ENCODE measurements at regions not wholly inside any gene's neighbourhood (a gene's known extent, or its start where the extent isn't known, plus 50 kb on each side); places are given as distances from the start of the nearest gene placed in this dataset.

DNA sequence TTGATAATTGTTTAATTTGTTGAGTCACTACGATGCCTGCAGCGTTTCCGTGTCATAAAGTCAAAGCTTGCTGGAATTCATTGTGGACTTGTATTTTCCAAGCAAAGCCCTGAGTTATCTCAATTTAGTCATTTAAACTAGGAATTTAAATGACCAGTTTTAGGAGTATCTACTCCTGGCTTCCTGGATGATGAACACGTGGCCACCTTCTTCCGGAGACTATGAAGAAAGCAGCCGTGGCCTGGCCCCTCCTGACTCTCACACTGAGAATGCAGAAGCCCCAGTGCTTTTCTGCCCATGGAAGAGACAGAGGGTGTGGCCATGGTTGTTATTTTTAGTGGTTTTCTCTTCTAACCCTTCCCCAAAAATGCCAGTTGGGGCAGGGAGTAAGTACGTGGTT, 250.7 kb upstream of the GATB start:
- TF ChIP-seq CTCF (IDR thresholded peaks at IDR 0.05; ENCODE audit: low read depth, low read length): no peak
- no peak for TF ChIP-seq POLR2A (IDR thresholded peaks at IDR 0.05; ENCODE audit: extremely low read depth, insufficient read length)

All from NB4 (cell line).